ENCODE measurements at regions not wholly inside any gene's neighbourhood (a gene's known extent, or its start where the extent isn't known, plus 50 kb on each side); places are given as distances from the start of the nearest gene placed in this dataset.

- no peak overlapping the region for H3K27ac ChIP-seq
- no peak for TF ChIP-seq CTCF (IDR thresholded peaks at IDR 0.05)
- no peak for TF ChIP-seq ZFX (IDR thresholded peaks at IDR 0.05; ENCODE audit: borderline replicate concordance)
Observed at GRCh38 chr1:68551459-68551858, 54.6 kb upstream of the DEPDC1 start.

- no peak overlapping the region for H3K27ac ChIP-seq
- TF ChIP-seq ZFX (IDR thresholded peaks at IDR 0.05; ENCODE audit: borderline replicate concordance) (no peak), CTCF (IDR thresholded peaks at IDR 0.05) (no peak)
Observed at GRCh38 chr1:68558321-68559026, 61.6 kb upstream of the DEPDC1 start.

GRCh38 chr1:68565923-68566322 lies 69.0 kb upstream of the DEPDC1 start:
- TF ChIP-seq CTCF (IDR thresholded peaks at IDR 0.05): no peak
- no peak for TF ChIP-seq ZFX (IDR thresholded peaks at IDR 0.05; ENCODE audit: borderline replicate concordance)
- H3K27ac ChIP-seq: no peak overlapping the region

GRCh38 chr1:68570871-68571270 lies 74.0 kb upstream of the DEPDC1 start:
- TF ChIP-seq CTCF (IDR thresholded peaks at IDR 0.05) (no peak), ZFX (IDR thresholded peaks at IDR 0.05; ENCODE audit: borderline replicate concordance) (no peak)
- H3K27ac ChIP-seq: no peak overlapping the region

- H3K27ac ChIP-seq: no peak overlapping the region
- no peak for TF ChIP-seq ZFX (IDR thresholded peaks at IDR 0.05; ENCODE audit: borderline replicate concordance)
- TF ChIP-seq CTCF (IDR thresholded peaks at IDR 0.05): no peak
Observed at GRCh38 chr1:68571454-68572235, 74.8 kb upstream of the DEPDC1 start.

- no peak for TF ChIP-seq CTCF (IDR thresholded peaks at IDR 0.05)
- TF ChIP-seq ZFX (IDR thresholded peaks at IDR 0.05; ENCODE audit: borderline replicate concordance): no peak
Observed at GRCh38 chr1:68585351-68585750, 88.5 kb upstream of the DEPDC1 start.

GRCh38 chr1:68586766-68587165 lies 89.9 kb upstream of the DEPDC1 start:
- no peak overlapping the region for H3K27ac ChIP-seq
- TF ChIP-seq ZFX (IDR thresholded peaks at IDR 0.05; ENCODE audit: borderline replicate concordance) (no peak), CTCF (IDR thresholded peaks at IDR 0.05) (no peak)

More at GRCh38 chr1:68585351-68585750, 88.5 kb upstream of the DEPDC1 start:
- H3K27ac ChIP-seq: no peak overlapping the region

Data from 22Rv1 (cell line).